H9 (cell line): ENCODE measurements at regions not wholly inside any gene's neighbourhood (a gene's known extent, or its start where the extent isn't known, plus 50 kb on each side); places are given as distances from the start of the nearest gene placed in this dataset.

Experiments used
- DNase-seq: peaks from one replicate; pipeline ENCODE4 v3.0.0-alpha.2; 2017
- H2AFZ ChIP-seq: one replicate; pipeline ENCODE4 v1.6.1; 2013; ENCODE audit warnings: mild to moderate bottlenecking, low read length, control low read depth, moderate library complexity
- H2AK5ac ChIP-seq: 2 replicates; pipeline ENCODE4 v1.6.1; 2013; ENCODE audit warnings: low read length, control low read depth, mixed read lengths; ENCODE audit not compliant: insufficient read length
- H2BK120ac ChIP-seq: one replicate; pipeline ENCODE4 v1.6.1; 2013; ENCODE audit warnings: low read depth, mild to moderate bottlenecking, low read length, control low read depth, inconsistent platforms; ENCODE audit not compliant: poor library complexity, severe bottlenecking
- H2BK12ac ChIP-seq: 2 replicates; pipeline ENCODE4 v1.6.1; 2013; ENCODE audit warnings: low read length, control low read depth, mixed read lengths, low read depth; ENCODE audit not compliant: insufficient read length
- H2BK15ac ChIP-seq: 2 replicates; pipeline ENCODE4 v1.6.1; 2013; ENCODE audit warnings: low read depth, low read length, control low read depth
- H2BK20ac ChIP-seq: one replicate; pipeline ENCODE4 v1.6.1; 2013; ENCODE audit warnings: low read depth, mild to moderate bottlenecking, low read length, control low read depth, inconsistent platforms; ENCODE audit not compliant: poor library complexity, severe bottlenecking
- H2BK5ac ChIP-seq: 2 replicates; pipeline ENCODE4 v1.6.1; 2013; ENCODE audit warnings: low read length, control low read depth, mixed read lengths; ENCODE audit not compliant: insufficient read length
- H3K14ac ChIP-seq: 2 replicates; pipeline ENCODE4 v1.6.1; 2013; ENCODE audit warnings: low read length, control low read depth; ENCODE audit not compliant: insufficient read depth
- H3K18ac ChIP-seq: 2 replicates; pipeline ENCODE4 v1.6.1; 2013; ENCODE audit warnings: low read depth, mild to moderate bottlenecking, mixed read lengths, low read length, control low read depth; ENCODE audit not compliant: insufficient read length
- H3K23ac ChIP-seq: 2 replicates; pipeline ENCODE4 v1.6.1; 2013; ENCODE audit warnings: low read length, control low read depth, mixed read lengths, low read depth; ENCODE audit not compliant: insufficient read length
- H3K23me2 ChIP-seq: 2 replicates; pipeline ENCODE4 v1.6.1; 2013; ENCODE audit warnings: low read depth, mild to moderate bottlenecking, mixed read lengths, low read length, control low read depth; ENCODE audit not compliant: insufficient read length, poor library complexity, severe bottlenecking
- H3K27ac ChIP-seq: 2 replicates; pipeline ENCODE4 v1.5.1; 2013; ENCODE audit warnings: low read length, control low read depth, mixed read lengths, low read depth; ENCODE audit not compliant: insufficient read length
- H3K27me3 ChIP-seq: 2 replicates; pipeline ENCODE4 v1.6.1; 2013; ENCODE audit warnings: low read length, control low read depth, inconsistent platforms; ENCODE audit not compliant: insufficient read depth
- H3K4ac ChIP-seq: 2 replicates; pipeline ENCODE4 v1.6.1; 2013; ENCODE audit warnings: low read depth, mild to moderate bottlenecking, control low read depth, inconsistent platforms, low read length, moderate library complexity
- H3K4me1 ChIP-seq: 2 replicates; pipeline ENCODE4 v1.6.1; 2013; ENCODE audit warnings: low read length, control low read depth, inconsistent platforms; ENCODE audit not compliant: insufficient read depth
- H3K4me2 ChIP-seq: 2 replicates; pipeline ENCODE4 v1.6.1; 2013; ENCODE audit warnings: low read length, control low read depth, mixed read lengths; ENCODE audit not compliant: insufficient read length, insufficient read depth
- H3K56ac ChIP-seq: 2 replicates; pipeline ENCODE4 v1.6.1; 2013; ENCODE audit warnings: low read depth, mild to moderate bottlenecking, mixed read lengths, low read length, control low read depth; ENCODE audit not compliant: insufficient read length
- H3K79me1 ChIP-seq: 2 replicates; pipeline ENCODE4 v1.6.1; 2013; ENCODE audit warnings: low read depth, mild to moderate bottlenecking, moderate library complexity, low read length, control low read depth, inconsistent platforms; ENCODE audit not compliant: insufficient read depth, poor library complexity, severe bottlenecking
- H3K79me2 ChIP-seq: 2 replicates; pipeline ENCODE4 v1.6.1; 2013; ENCODE audit warnings: low read length, control low read depth, inconsistent platforms; ENCODE audit not compliant: insufficient read depth
- H3K9ac ChIP-seq: 2 replicates; pipeline ENCODE4 v1.6.1; 2013; ENCODE audit warnings: low read length, control low read depth, mixed read lengths; ENCODE audit not compliant: insufficient read length; ENCODE audit errors: extremely low read depth
- H3K9me3 ChIP-seq: one replicate; pipeline ENCODE4 v1.6.1; 2013; ENCODE audit warnings: low read depth, low read length, inconsistent platforms; ENCODE audit not compliant: control insufficient read depth
- H3T11ph ChIP-seq: one replicate; pipeline ENCODE4 v1.6.1; 2013; ENCODE audit warnings: mild to moderate bottlenecking, low read length, control low read depth, inconsistent platforms
- H4K20me1 ChIP-seq: one replicate; pipeline ENCODE4 v1.6.1; 2013; ENCODE audit not compliant: control insufficient read depth, insufficient read length, insufficient read depth
- H4K5ac ChIP-seq: 2 replicates; pipeline ENCODE4 v1.6.1; 2013; ENCODE audit warnings: low read depth, mild to moderate bottlenecking, mixed read lengths, low read length, control low read depth; ENCODE audit not compliant: insufficient read length
- H4K8ac ChIP-seq: replicated peaks from 2 replicates; pipeline ENCODE4 v1.6.1; 2013; ENCODE audit warnings: low read length, control low read depth, mixed read lengths, low read depth; ENCODE audit not compliant: insufficient read length
- H4K91ac ChIP-seq: 2 replicates; pipeline ENCODE4 v1.6.1; 2013; ENCODE audit warnings: low read depth, mild to moderate bottlenecking, moderate library complexity, mixed read lengths, low read length, control low read depth; ENCODE audit not compliant: insufficient read length
- H3K27ac Mint-ChIP-seq, 3 experiments: 2 replicates in 2 of 3; 3 replicates in 1 of 3; pipeline ENCODE4 v1.8.0; 2020 to 2021; ENCODE audit warnings: mixed read lengths in 3 of 3, mild to moderate bottlenecking in 1 of 3, moderate library complexity in 1 of 3
- H3K27me3 Mint-ChIP-seq: 2 replicates; pipeline ENCODE4 v1.8.0; 2021; ENCODE audit warnings: low read depth, mild to moderate bottlenecking, moderate library complexity, mixed read lengths
- H3K36me3 Mint-ChIP-seq, 3 experiments: 2 replicates in 2 of 3; 3 replicates in 1 of 3; pipeline ENCODE4 v1.8.0; 2020 to 2021; ENCODE audit warnings: low read depth in 3 of 3, mixed read lengths in 3 of 3; ENCODE audit not compliant: insufficient read depth in 1 of 3
- H3K4me1 Mint-ChIP-seq, 2 experiments: 2 replicates each; pipeline ENCODE4 v1.8.0; 2020; ENCODE audit warnings: mixed read lengths in 2 of 2
- H3K4me3 Mint-ChIP-seq, 2 experiments: 2 replicates in 1 of 2; 3 replicates in 1 of 2; pipeline ENCODE4 v1.8.0; 2020 to 2021; ENCODE audit warnings: mild to moderate bottlenecking in 2 of 2, mixed read lengths in 2 of 2, moderate library complexity in 1 of 2
- H3K9me3 Mint-ChIP-seq, 2 experiments: 2 replicates in 1 of 2; 3 replicates in 1 of 2; pipeline ENCODE4 v1.8.0; 2020; ENCODE audit warnings: mild to moderate bottlenecking in 2 of 2, mixed read lengths in 2 of 2, moderate library complexity in 1 of 2
- WGBS: extraction: QIAGEN DNeasy Blood & Tissue Kit; methylation state at CpG from one replicate; pipeline ENCODE4 v1.1.7; 2013; ENCODE audit warnings: missing lambda C conversion rate, low lambda C conversion rate, mixed read lengths; ENCODE audit not compliant: insufficient read length; ENCODE audit errors: extremely low coverage; 5-methylcytosine and 5-hydroxymethylcytosine counted together
- TF ChIP-seq, protein P1 (sequence below): fragments of 200-600 bp; sonication (generic); conservative IDR thresholded peaks from 3 replicates; pipeline ENCODE4 v1.8.0; 2021; ENCODE audit warnings: antibody characterized with exemption, mild to moderate bottlenecking

DNA sequence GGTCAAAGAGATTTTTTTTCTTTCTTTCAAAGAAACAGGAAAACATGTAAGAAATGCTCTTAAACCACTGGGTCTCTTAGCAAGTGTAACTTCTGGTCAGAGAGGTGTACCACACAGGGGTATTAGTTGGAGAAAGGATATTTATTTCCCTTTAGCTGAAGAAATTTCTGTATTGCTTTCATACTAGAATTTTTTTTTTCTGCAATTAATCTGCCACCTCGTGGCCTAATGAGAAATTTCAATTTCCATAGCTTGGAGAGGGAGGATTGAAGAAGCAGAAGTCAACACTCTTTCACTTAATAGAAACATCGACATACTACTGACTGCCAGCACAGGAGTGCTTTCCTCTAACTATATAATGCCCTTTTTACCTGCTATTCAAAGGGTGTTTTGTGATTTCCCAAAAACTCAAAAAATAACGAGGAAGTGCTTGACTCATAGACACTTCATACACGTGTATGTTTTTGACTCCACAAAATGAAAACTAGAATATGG, 177.6 kb upstream of the NAMPT start:
- H3K79me1 ChIP-seq: no peaks in the 10 kb centered on the region
- H3K27me3 ChIP-seq: no peaks in the 10 kb centered on the region; the same call in 1 of the 2 replicates
- Mint-ChIP-seq H3K27me3 (peaks cover 2% of the 10 kb centered on the region), H3K36me3 (peaks cover 2 to 21% (median 4%) of the 10 kb centered on the region in 3 experiments; a peak in 6 of 7 replicates), H3K4me3 (no peak overlapping the region), H3K9me3 (peaks cover 15 to 22% of the 10 kb centered on the region in 2 experiments), H3K4me1 (peaks cover 22 to 27% of the 10 kb centered on the region in 2 experiments), H3K27ac (no peak overlapping the region)
- no peak overlapping the region for H3T11ph ChIP-seq
- TF ChIP-seq, protein P1, sequence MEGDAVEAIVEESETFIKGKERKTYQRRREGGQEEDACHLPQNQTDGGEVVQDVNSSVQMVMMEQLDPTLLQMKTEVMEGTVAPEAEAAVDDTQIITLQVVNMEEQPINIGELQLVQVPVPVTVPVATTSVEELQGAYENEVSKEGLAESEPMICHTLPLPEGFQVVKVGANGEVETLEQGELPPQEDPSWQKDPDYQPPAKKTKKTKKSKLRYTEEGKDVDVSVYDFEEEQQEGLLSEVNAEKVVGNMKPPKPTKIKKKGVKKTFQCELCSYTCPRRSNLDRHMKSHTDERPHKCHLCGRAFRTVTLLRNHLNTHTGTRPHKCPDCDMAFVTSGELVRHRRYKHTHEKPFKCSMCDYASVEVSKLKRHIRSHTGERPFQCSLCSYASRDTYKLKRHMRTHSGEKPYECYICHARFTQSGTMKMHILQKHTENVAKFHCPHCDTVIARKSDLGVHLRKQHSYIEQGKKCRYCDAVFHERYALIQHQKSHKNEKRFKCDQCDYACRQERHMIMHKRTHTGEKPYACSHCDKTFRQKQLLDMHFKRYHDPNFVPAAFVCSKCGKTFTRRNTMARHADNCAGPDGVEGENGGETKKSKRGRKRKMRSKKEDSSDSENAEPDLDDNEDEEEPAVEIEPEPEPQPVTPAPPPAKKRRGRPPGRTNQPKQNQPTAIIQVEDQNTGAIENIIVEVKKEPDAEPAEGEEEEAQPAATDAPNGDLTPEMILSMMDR: peak; percentile 57
- no peak overlapping the region for H4K5ac ChIP-seq
- no peak overlapping the region for H2BK120ac ChIP-seq
- no peaks in the 10 kb centered on the region for H4K20me1 ChIP-seq
- no peak overlapping the region for H2BK5ac ChIP-seq
- H3K9me3 ChIP-seq: no peaks in the 10 kb centered on the region
- no peak overlapping the region for H3K27ac ChIP-seq
- H2BK15ac ChIP-seq: no peak overlapping the region
- no peak overlapping the region for H3K4ac ChIP-seq
- H3K23ac ChIP-seq: no peak overlapping the region
- no peak overlapping the region for H3K56ac ChIP-seq
- H2BK20ac ChIP-seq: no peak overlapping the region
- no peak overlapping the region for H2AK5ac ChIP-seq
- no CpG with 5 or more reads among the region's 4 CpGs for WGBS
- no peak overlapping the region for H2AFZ ChIP-seq
- H3K23me2 ChIP-seq: no peaks in the 10 kb centered on the region
- no peak overlapping the region for H4K91ac ChIP-seq
- no peaks in the 10 kb centered on the region; the same call in 1 of the 2 replicates for H3K4me1 ChIP-seq
- H2BK12ac ChIP-seq: no peak overlapping the region
- no peak overlapping the region for H3K14ac ChIP-seq
- H3K79me2 ChIP-seq: no peaks in the 10 kb centered on the region
- no peak overlapping the region for H3K4me2 ChIP-seq
- H4K8ac ChIP-seq: no peak overlapping the region
- H3K18ac ChIP-seq: no peak overlapping the region
- no peak overlapping the region for H3K9ac ChIP-seq
- no peak for DNase-seq
